Karpas-422 (cell line): ENCODE measurements at regions not wholly inside any gene's neighbourhood (a gene's known extent, or its start where the extent isn't known, plus 50 kb on each side); places are given as distances from the start of the nearest gene placed in this dataset.

ENCODE experiments used
- DNase-seq: peaks from one replicate; pipeline ENCODE4 v3.0.0-alpha.2; 2015
- H2AFZ ChIP-seq: fragments of 200-600 bp; sonication (generic); 2 replicates; pipeline ENCODE4 v1.6.1; 2014; ENCODE audit warnings: antibody characterized with exemption, low read length, mixed read lengths
- H3K27ac ChIP-seq: fragments of 200-600 bp; sonication (generic); 2 replicates; pipeline ENCODE4 v1.5.1; 2014; ENCODE audit warnings: mild to moderate bottlenecking, low read length, moderate library complexity
- H3K27me3 ChIP-seq: fragments of 200-600 bp; sonication (generic); 2 replicates; pipeline ENCODE4 v1.6.1; 2014; ENCODE audit warnings: low read length, mixed read lengths
- H3K36me3 ChIP-seq: fragments of 200-600 bp; sonication (generic); 2 replicates; pipeline ENCODE4 v1.6.1; 2014; ENCODE audit warnings: low read length, mixed read lengths; ENCODE audit not compliant: insufficient read depth
- H3K4me1 ChIP-seq: fragments of 200-600 bp; sonication (generic); 2 replicates; pipeline ENCODE4 v1.6.1; 2014; ENCODE audit warnings: mild to moderate bottlenecking, low read length, mixed read lengths
- H3K4me2 ChIP-seq: fragments of 200-600 bp; sonication (generic); 2 replicates; pipeline ENCODE4 v1.6.1; 2014; ENCODE audit warnings: low read length, low read depth, mild to moderate bottlenecking; ENCODE audit not compliant: poor library complexity, severe bottlenecking
- H3K4me3 ChIP-seq: fragments of 200-600 bp; sonication (generic); 2 replicates; pipeline ENCODE4 v1.5.1; 2014; ENCODE audit warnings: mild to moderate bottlenecking, antibody characterized with exemption, low read length, mixed read lengths
- H3K79me2 ChIP-seq: fragments of 200-600 bp; sonication (generic); 2 replicates; pipeline ENCODE4 v1.6.1; 2014; ENCODE audit warnings: mild to moderate bottlenecking, low read length, mixed read lengths
- H3K9ac ChIP-seq: fragments of 200-600 bp; sonication (generic); 2 replicates; pipeline ENCODE4 v1.6.0; 2014; ENCODE audit warnings: low read length
- H3K9me2 ChIP-seq: fragments of 200-600 bp; sonication (generic), shearing (Covaris generic); replicated peaks from 2 replicates; pipeline ENCODE4 v1.6.0; 2014; ENCODE audit warnings: mild to moderate bottlenecking, low read length, moderate library complexity; ENCODE audit not compliant: insufficient read depth
- H3K9me3 ChIP-seq: fragments of 300-700, 200-600 bp; sonication (generic); 2 replicates; pipeline ENCODE4 v1.6.1; 2014; ENCODE audit warnings: low read length, mixed read lengths
- H4K20me1 ChIP-seq: fragments of 200-600 bp; sonication (generic); 2 replicates; pipeline ENCODE4 v1.6.1; 2014; ENCODE audit warnings: mild to moderate bottlenecking, antibody characterized with exemption, low read length, low read depth; ENCODE audit not compliant: insufficient read depth

DNA sequence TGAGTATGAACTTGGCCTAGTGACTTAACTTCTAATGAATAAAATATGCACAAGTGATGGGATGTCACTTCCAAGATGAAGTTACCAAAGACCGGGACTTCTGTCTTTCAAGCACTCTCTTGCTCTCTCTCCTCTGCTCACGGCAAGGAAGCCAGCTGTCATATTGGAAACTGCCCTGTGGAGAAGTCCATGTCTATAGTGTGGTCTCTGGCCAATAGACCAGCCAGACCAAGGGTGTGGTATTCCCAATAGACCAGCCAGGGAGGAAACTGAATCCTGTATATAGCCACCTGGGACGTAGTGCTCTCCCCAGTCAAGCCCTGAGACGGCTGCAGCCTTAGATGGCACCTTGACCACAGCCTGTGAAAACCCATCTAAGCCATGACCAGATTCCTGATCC, 93.2 kb upstream of the ALX4 start:
- no peaks in the 10 kb centered on the region for H3K9me3 ChIP-seq
- H3K4me3 ChIP-seq = no peak overlapping the region
- H3K27me3 ChIP-seq = no peaks in the 10 kb centered on the region; the same call in 1 of the 2 replicates
- no peaks in the 10 kb centered on the region for H4K20me1 ChIP-seq
- no peak for DNase-seq
- H3K79me2 ChIP-seq = no peaks in the 10 kb centered on the region
- no peak overlapping the region for H3K9ac ChIP-seq
- H3K4me1 ChIP-seq = no peaks in the 10 kb centered on the region
- no peaks in the 10 kb centered on the region for H3K36me3 ChIP-seq
- no peak overlapping the region for H3K4me2 ChIP-seq
- no peaks in the 10 kb centered on the region for H3K9me2 ChIP-seq
- no peak overlapping the region for H2AFZ ChIP-seq
- no peak overlapping the region for H3K27ac ChIP-seq

DNA sequence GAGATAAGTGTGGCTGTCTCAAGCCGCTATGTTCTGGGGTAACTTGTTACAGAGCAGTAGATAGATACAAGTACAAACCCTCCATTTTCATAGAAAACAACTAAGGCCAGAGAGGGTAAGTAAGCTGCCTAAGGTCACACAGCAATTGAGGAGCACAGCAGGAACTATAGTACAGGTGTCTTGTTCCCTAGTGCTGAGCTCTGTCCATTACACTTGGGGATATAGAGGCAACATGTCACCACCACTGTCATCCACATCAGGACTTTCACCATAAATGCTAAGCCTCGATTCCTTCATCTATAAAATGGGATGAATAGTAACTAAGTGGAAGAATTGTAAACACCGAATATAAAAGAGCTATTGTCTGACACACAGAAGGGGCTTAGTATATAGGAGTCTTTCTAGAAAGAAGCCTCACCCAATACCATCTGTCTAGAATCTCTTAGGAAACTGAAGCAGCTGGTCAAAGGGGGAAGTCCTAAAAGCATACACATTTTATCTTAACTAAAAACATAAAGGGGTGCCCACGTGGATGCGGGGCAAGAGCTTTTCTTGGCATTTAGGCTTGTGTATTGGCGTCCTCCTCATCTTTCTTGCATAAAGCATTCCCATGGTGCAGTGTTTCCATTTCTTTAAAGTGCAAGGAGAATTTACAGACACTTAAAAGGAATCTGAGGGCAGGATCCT, 93.8 kb upstream of the ALX4 start:
- H3K4me1 ChIP-seq = no peaks in the 10 kb centered on the region
- no peak overlapping the region for H3K4me2 ChIP-seq
- H4K20me1 ChIP-seq = no peaks in the 10 kb centered on the region
- no peaks in the 10 kb centered on the region for H3K9me2 ChIP-seq
- H3K79me2 ChIP-seq = no peaks in the 10 kb centered on the region
- no peak overlapping the region for H3K4me3 ChIP-seq
- H3K27ac ChIP-seq = no peak overlapping the region
- no peak for DNase-seq
- no peaks in the 10 kb centered on the region for H3K36me3 ChIP-seq
- H2AFZ ChIP-seq = no peak overlapping the region
- H3K9ac ChIP-seq = no peak overlapping the region
- no peaks in the 10 kb centered on the region; the same call in 1 of the 2 replicates for H3K27me3 ChIP-seq
- no peaks in the 10 kb centered on the region for H3K9me3 ChIP-seq

GRCh38 chr11:44404301-44404700, 94.4 kb upstream of the ALX4 start:
- Histone ChIP-seq H2AFZ (no peak overlapping the region), H3K27ac (no peak overlapping the region), H3K36me3 (no peaks in the 10 kb centered on the region), H3K9me3 (no peaks in the 10 kb centered on the region), H3K4me1 (no peaks in the 10 kb centered on the region), H3K9me2 (no peaks in the 10 kb centered on the region), H4K20me1 (no peaks in the 10 kb centered on the region), H3K9ac (no peak overlapping the region), H3K4me2 (no peak overlapping the region), H3K4me3 (no peak overlapping the region), H3K27me3 (no peaks in the 10 kb centered on the region; the same call in 1 of the 2 replicates), H3K79me2 (no peaks in the 10 kb centered on the region)
- no peak for DNase-seq

- Histone ChIP-seq H3K36me3 (no peaks in the 10 kb centered on the region), H3K9ac (no peak overlapping the region), H3K4me1 (no peaks in the 10 kb centered on the region), H3K4me3 (no peak overlapping the region), H3K27ac (no peak overlapping the region), H2AFZ (no peak overlapping the region), H3K27me3 (no peaks in the 10 kb centered on the region; the same call in 1 of the 2 replicates), H3K9me2 (no peaks in the 10 kb centered on the region), H4K20me1 (no peaks in the 10 kb centered on the region), H3K4me2 (no peak overlapping the region), H3K9me3 (no peaks in the 10 kb centered on the region), H3K79me2 (no peaks in the 10 kb centered on the region)
- no peak for DNase-seq
These were observed 94.9 kb upstream of the ALX4 start for GRCh38 chr11:44404736-44405395.

GRCh38 chr11:44407211-44407996, 97.5 kb upstream of the ALX4 start:
- Histone ChIP-seq H3K9me3 (no peaks in the 10 kb centered on the region), H3K36me3 (no peaks in the 10 kb centered on the region), H3K27me3 (no peaks in the 10 kb centered on the region), H3K4me1 (no peaks in the 10 kb centered on the region), H2AFZ (no peak overlapping the region), H3K9ac (no peak overlapping the region), H3K4me3 (no peak overlapping the region), H4K20me1 (no peaks in the 10 kb centered on the region), H3K27ac (no peak overlapping the region), H3K4me2 (no peak overlapping the region), H3K9me2 (no peaks in the 10 kb centered on the region), H3K79me2 (no peaks in the 10 kb centered on the region)
- no peak for DNase-seq

DNA sequence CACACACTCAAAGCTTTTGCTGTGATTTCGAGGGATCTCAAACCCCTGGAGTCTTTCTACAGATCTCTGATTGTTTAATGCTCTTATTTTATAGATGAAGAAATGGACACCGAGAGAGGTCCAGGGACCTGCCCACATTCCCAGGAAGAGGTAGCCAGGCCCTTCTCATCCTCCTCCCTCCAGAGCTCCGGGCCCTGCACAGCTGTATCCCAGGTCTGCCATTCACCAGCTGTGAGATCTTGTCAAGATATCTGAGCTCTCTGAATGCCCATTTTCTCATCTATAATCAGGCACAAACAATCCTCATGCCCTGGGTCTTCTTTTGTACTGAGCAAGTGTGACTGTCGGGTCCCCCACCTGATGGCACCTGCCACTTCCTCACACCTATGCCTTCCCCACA, 98.2 kb upstream of the ALX4 start:
- H3K4me2 ChIP-seq = no peak overlapping the region

GRCh38 chr11:44408711-44409470, 99.0 kb upstream of the ALX4 start:
- H3K9me3 ChIP-seq = no peaks in the 10 kb centered on the region
- H3K27me3 ChIP-seq = no peaks in the 10 kb centered on the region
- H3K4me3 ChIP-seq = no peak overlapping the region
- H3K27ac ChIP-seq = no peak overlapping the region
- no peaks in the 10 kb centered on the region for H4K20me1 ChIP-seq
- H2AFZ ChIP-seq = no peak overlapping the region
- H3K9me2 ChIP-seq = no peaks in the 10 kb centered on the region
- H3K9ac ChIP-seq = no peak overlapping the region
- no peaks in the 10 kb centered on the region for H3K36me3 ChIP-seq
- H3K79me2 ChIP-seq = no peaks in the 10 kb centered on the region
- no peak for DNase-seq
- no peaks in the 10 kb centered on the region for H3K4me1 ChIP-seq
- H3K4me2 ChIP-seq = no peak overlapping the region

More for the DNA sequence above, 98.2 kb upstream of the ALX4 start:
- no peaks in the 10 kb centered on the region for H3K9me3 ChIP-seq
- no peaks in the 10 kb centered on the region for H3K36me3 ChIP-seq
- H3K9me2 ChIP-seq = no peaks in the 10 kb centered on the region
- no peaks in the 10 kb centered on the region for H4K20me1 ChIP-seq
- no peak for DNase-seq
- no peaks in the 10 kb centered on the region for H3K79me2 ChIP-seq
- no peak overlapping the region for H3K27ac ChIP-seq
- H3K4me1 ChIP-seq = no peaks in the 10 kb centered on the region
- H2AFZ ChIP-seq = no peak overlapping the region
- H3K4me3 ChIP-seq = no peak overlapping the region
- H3K9ac ChIP-seq = no peak overlapping the region
- no peaks in the 10 kb centered on the region for H3K27me3 ChIP-seq
